Activated CD8-positive, alpha-beta memory T cell treated with anti-CD3 and anti-CD28 coated beads for 1 hour (primary cell): ENCODE measurements at regions not wholly inside any gene's neighbourhood (a gene's known extent, or its start where the extent isn't known, plus 50 kb on each side); places are given as distances from the start of the nearest gene placed in this dataset.

ENCODE experiments used
- DNase-seq, 2 donors: peaks; one replicate each; pipeline ENCODE4 v3.0.0-alpha.2; 2020; ENCODE audit warnings: low read depth in 1 of 2; ENCODE audit errors: extremely low read depth in 1 of 2

DNA sequence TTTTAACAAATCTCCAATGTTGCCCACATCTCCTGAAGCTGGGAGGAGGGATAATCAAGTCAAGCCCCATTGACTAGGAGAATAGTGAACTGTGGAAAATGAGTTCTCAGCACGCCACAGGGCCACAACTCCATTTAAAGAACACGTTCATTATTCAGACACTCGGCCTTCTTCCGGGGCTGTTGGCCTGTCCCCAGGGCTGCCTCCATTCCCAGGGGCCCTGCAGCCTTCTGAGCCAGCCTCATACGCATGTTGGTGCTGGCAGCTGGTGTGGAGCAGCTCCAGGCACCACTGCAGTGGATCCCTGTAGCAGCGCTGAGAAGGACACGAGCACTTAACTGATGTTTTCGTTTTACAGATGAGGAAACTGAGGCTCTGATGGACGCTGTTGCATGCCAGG is 87.5 kb upstream of the RCN1 start:
- no peak for DNase-seq

GRCh38 chr11:32002311-32002710 is 88.6 kb upstream of the RCN1 start:
- no peak for DNase-seq

DNA sequence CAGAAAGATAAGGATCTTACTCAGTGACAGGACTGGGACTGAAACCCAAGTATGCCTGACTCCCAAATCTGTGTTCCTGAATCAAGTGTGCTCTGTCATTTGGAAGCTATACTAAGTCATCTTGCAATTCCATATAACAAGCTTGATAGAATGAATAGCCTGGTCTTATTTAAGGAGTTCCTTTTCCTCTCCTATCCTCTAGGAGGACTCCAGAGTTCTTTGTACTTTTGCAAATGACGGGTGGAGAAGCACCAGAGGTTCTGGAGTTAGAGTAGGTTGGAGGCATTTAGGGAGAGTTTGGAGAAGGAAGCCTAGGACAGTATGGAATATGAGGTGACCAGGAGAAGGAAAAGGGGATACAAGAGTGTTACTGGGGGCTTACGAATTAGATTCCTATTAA is 92.9 kb upstream of the RCN1 start:
- DNase-seq = no peak

DNA sequence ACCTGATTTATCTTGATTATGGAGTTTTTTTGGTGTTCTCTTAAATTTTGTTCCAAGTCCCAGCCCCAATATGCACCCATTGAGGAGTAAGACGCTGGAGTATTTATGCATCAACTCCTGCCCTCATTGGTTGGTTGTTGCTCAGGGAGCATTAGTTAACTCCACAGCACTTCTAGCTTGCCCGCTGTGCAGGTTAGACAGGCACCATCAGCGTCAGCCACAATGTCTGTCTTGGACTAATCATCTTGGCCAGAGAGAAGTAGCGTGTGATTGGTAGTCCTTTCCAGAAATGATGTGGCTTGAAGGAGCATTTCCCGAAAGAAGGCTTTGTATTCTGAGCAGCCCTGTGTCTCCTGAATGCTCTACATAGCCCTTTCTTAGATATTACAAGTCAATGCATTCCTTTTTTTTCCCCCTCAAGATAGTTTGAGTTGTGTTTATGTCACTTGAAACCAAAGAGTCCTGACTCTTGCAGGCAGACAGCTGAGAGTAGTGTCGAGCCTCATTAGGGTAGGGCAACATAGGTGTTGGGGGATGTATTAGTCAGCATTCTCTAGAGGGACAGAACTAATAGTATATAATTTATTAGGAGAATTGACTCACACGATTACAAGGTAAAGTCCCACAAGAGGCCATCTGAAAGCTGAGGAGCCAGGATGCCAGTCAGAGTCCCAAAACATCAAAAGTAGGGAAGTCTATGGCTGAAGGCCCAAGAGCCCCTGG is 94.6 kb upstream of the RCN1 start:
- no peak for DNase-seq

DNA sequence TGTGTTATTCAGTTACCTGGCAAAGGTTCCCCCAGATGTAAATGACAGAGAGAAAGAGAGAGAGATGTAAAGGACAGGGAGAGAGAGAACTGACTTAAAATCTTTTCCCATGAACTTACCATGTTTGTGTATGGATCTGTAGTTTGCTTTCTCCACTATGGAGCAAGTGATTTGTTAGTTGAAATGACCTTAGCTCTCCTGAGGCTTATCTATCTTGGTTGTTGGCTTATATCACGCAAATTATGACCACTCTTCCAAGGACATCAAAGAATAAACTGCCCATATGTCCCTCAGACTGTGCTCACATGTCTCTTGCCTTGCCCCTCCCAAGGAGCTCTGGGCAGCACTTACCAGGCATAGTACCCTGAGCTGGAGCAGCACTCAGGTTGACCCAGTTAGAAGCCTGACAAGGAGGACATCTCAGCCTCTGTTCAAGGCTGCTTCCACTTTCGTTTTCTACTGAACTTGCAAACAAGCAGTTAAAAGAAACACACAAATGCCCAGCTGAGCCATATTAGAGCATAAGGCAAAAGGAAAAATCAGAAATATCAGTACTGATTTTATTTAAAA is 95.3 kb upstream of the RCN1 start:
- DNase-seq = no peak

DNA sequence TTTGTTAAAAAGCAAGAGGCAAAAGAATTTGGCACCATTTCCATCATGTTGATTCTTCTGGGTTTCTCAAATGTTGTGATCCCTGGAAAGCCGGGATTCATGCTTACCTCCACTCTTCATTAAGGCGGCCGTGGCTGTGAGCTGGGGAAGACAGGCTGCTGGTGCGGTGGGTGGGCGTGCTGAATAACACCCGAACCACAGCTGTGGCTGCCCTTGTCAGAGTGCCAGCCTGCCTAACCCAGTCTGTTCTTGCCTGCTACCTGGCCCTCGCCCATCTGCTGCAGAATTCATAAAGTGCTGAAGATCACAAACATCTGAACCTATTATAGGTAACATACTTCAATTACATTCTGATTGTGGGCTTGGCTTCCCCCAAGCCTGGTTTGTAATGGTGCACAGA is 95.8 kb upstream of the RCN1 start:
- DNase-seq = no peak

DNA sequence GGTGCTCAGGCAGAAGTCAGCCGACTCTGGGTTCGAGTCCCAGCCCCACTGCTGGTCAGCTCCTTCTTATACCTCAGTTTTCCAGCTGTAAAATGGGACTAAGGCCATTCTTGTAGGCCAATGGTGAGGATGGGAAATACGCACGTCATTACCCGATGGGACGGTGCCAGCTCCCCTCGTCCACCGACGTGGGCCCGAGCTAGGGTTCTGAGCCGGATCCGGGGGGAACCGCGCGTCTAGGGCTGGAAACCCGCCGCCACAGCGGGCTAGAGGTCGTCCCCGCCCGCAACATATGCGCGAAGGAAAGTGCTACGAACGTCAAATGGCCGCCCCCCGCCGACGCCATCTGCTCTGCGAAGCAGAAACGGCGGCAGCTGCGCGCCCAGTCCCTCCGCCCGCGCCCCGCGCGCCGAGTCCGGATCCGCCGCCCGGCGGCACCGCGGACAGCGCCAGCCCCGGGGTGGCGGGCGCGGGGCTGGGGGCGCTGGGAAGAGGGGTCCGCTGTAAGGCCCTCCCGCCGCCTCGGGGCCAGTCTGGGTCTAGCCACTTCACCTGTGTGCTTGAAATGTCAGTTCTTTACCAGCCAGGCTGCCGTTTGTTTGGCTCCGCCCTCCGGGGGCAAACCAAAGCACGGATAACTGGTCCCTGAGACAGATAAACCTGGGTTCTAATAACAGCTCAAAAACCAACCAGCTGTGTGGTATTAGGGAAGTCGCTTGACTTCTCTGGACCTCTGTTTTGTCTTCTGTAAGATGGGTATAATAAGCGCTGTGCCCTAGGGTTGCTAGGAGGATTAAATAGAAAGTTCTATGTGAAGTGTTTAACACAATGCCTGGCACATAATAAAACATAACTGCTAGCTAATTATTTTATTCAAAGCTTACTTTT is 103.5 kb upstream of the RCN1 start:
- DNase-seq = no peak

- DNase-seq = no peak
Measured at GRCh38 chr11:31986201-31986889, 104.5 kb upstream of the RCN1 start.

DNA sequence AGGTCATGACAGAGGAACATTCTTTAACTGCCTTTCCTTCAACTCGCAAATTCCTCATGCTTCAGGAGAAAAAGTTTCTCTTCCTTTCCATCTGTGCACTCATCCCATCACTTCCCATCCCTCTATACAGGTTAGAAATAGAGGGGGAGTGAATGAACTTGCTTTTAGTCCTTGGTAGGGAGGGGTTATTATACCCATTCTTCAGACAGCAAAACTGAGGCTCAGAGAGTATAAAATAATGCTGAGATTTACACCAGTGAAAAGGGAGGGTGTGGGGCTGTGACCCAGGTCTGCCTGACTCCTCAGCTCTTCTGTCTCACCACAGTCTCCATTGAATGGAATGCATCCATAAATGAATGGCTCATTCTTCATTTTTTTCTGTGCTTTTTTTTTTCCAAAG is 109.4 kb upstream of the RCN1 start:
- DNase-seq = no peak

DNA sequence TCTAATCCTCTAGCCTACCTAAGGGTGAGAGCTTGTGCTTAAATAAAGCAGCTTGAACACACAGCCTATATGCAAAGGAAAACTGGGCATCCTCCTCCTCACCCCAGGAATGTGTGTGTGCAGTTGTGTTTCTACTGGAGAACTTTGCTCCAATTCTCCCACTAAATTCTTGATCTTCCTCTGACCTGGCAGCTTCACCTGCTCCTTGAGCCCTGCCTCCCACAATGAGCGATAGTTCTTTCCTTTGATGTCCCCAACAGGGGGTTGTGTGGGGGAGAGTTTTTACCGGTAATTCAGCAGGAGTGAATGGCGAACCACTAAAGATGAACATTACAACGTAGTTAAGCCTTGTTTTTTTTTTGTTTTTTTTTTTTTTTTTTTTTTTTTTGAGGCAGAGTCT is 113.5 kb upstream of the RCN1 start:
- DNase-seq = no peak

DNA sequence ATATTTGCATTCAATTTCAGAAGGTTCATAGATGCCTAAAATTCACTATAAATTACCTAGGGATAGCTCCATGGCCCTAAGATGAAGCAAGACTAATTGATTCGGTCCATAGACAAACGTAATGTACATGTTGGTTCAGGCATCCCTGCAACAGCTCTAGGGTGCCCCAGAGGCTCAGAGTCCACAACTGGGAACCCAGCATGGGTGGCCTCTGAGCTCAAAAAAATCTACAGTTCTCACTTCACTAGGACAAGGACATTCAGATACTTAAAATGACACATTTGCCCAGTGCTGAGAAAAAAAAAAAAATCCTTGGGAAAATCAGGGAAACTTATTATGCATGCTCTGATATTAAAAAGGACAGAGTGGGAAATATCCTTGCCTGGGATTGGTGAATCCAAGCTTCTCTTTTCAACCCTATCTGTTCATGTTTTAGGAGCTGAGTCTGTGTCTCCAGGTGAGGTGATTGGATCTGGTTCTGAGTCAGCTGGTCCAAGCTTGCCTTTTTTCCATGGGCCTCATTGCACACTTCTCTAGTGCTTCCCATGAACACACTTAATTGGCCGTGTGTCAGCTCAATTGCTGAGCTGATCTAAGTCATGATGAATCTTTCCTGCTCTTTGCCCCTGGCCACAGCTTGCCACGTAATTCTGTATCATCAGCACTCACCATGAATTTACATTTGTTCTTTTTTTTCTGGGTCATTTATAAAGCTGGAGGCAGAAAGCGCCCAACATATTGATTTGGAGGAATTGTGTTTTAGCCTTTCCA is 116.3 kb upstream of the RCN1 start:
- no peak for DNase-seq

- DNase-seq = no peak
Measured at GRCh38 chr11:31973172-31973571, 117.7 kb upstream of the RCN1 start.

DNA sequence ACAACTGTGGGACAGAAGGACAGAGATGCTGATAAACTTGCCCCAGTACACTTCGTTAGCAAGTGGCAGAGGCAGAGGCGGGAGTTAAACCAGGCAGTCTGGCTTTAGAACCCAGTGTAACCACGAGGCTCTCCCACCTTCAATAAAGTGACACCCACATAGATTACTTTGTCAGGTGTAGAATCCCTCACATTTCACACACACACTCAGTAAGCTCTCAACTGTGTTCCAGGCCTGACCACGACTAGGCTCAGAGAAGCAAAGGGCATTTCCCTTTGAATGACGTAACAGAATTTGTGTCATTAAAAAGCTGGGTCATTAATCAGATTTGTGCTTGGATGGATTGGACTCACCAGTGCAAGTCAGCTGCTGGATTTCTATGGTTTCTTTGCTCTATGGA is 118.3 kb upstream of the RCN1 start:
- DNase-seq = no peak

GRCh38 chr11:31969359-31969702 is 121.5 kb upstream of the RCN1 start:
- no peak for DNase-seq

- DNase-seq = no peak
Measured at GRCh38 chr11:31968461-31969358, 122.2 kb upstream of the RCN1 start.

GRCh38 chr11:31967404-31968130 is 123.3 kb upstream of the RCN1 start:
- DNase-seq = no peak

DNA sequence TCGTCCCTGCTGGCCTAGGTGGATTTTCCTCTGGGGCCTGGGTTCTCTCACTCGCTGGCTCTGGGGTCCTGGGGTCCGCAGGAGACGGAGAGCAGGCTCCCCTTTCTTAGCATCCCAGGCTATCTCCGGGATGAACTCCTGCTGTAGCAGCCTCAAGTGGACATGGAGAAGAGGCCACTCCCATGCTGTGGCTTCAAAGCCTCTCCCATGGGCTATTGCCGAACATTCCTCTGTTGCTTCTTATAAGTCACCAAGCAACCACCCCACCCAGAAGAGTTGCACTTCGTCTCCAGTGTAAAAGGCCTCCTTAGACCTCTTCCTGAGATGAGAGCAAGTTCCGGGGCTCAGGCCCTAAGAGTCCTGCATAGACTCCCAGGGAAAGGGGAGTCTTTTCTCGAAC is 124.0 kb upstream of the RCN1 start:
- DNase-seq = no peak

DNA sequence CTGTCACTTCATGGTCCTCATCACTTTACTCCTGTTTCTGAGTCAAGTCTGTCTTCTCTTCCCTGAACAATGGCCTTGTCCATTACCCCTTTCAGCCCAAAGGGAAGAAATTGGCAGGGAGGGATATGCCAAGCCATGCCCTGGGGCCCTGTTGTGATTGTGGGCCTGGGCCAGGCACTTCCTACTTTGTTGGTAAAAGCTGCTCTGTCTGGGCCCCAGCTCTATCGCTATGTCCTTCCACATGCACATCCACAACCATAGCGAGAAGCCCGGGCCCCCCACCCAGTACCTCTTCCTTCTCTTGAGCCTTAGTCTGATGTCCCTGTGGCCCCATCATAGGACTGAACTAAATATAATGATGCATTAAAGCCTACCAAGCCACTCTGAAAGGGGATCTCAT is 126.7 kb upstream of the RCN1 start:
- no peak for DNase-seq

DNA sequence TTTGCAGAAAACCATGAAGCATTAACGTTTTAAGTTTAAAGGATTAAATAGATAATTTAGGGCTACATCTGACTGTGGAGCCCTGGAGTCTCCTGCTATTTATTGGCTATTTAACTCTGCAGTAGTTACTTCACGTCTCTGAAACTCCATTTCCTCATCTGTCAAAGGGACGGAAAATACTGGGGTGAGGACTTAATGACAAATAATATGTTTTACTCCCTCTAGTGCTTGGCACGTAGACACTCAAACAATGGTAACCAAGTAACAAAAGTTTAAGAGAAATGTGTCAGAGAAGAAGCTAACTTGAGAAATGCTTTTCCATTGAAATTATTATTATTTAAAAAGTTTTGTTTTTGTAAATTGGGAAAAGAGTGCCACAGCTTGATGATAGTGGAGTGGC is 130.7 kb upstream of the RCN1 start:
- DNase-seq = no peak
